Osteoblast (primary cell): ENCODE measurements at regions not wholly inside any gene's neighbourhood (a gene's known extent, or its start where the extent isn't known, plus 50 kb on each side); places are given as distances from the start of the nearest gene placed in this dataset.

Experiments used
- DNase-seq: peaks from one replicate; pipeline ENCODE4 v3.0.0; 2011; ENCODE audit warnings: low spot score, mixed read lengths; ENCODE audit not compliant: insufficient read length; ENCODE audit errors: missing footprints
- H2AFZ ChIP-seq: 2 replicates; pipeline ENCODE4 v1.6.0; 2011; ENCODE audit warnings: mild to moderate bottlenecking, low read length
- H3K27ac ChIP-seq: 2 replicates; pipeline ENCODE4 v1.5.1; 2011; ENCODE audit warnings: mild to moderate bottlenecking, low read depth, low read length, moderate library complexity
- H3K27me3 ChIP-seq: 2 replicates; pipeline ENCODE4 v1.6.0; 2012; ENCODE audit warnings: mild to moderate bottlenecking, control low read depth, inconsistent platforms, low read length, moderate library complexity; ENCODE audit not compliant: insufficient read depth
- H3K36me3 ChIP-seq: 2 replicates; pipeline ENCODE4 v1.5.1; 2011; ENCODE audit warnings: mild to moderate bottlenecking, low read length, control low read depth, moderate library complexity; ENCODE audit not compliant: insufficient read depth
- H3K4me1 ChIP-seq: 2 replicates; pipeline ENCODE4 v1.5.1; 2011; ENCODE audit warnings: mild to moderate bottlenecking, low read length, control low read depth, moderate library complexity; ENCODE audit not compliant: insufficient read depth
- H3K4me2 ChIP-seq: 2 replicates; pipeline ENCODE4 v1.6.0; 2011; ENCODE audit warnings: mild to moderate bottlenecking, low read length; ENCODE audit not compliant: insufficient read depth
- H3K4me3 ChIP-seq: fragments of 200-600 bp; sonication (generic); 3 replicates; pipeline ENCODE4 v1.5.1; 2012; ENCODE audit warnings: mild to moderate bottlenecking, low read length, inconsistent platforms; ENCODE audit not compliant: insufficient read depth
- H3K79me2 ChIP-seq: 2 replicates; pipeline ENCODE4 v1.6.0; 2012; ENCODE audit warnings: mild to moderate bottlenecking, low read length, control low read depth, inconsistent platforms; ENCODE audit not compliant: insufficient read depth
- H3K9me3 ChIP-seq: 2 replicates; pipeline ENCODE4 v1.5.1; 2011; ENCODE audit warnings: low read depth, low read length, control low read depth
- H4K20me1 ChIP-seq: 2 replicates; pipeline ENCODE4 v1.6.0; 2012; ENCODE audit warnings: mild to moderate bottlenecking, low read length, control low read depth; ENCODE audit not compliant: insufficient read depth
- CTCF ChIP-seq: IDR thresholded peaks from 2 replicates; pipeline ENCODE4 v1.5.1; 2011; ENCODE audit warnings: mild to moderate bottlenecking, low read depth, low read length, moderate library complexity; ENCODE audit errors: extremely low read depth

DNA sequence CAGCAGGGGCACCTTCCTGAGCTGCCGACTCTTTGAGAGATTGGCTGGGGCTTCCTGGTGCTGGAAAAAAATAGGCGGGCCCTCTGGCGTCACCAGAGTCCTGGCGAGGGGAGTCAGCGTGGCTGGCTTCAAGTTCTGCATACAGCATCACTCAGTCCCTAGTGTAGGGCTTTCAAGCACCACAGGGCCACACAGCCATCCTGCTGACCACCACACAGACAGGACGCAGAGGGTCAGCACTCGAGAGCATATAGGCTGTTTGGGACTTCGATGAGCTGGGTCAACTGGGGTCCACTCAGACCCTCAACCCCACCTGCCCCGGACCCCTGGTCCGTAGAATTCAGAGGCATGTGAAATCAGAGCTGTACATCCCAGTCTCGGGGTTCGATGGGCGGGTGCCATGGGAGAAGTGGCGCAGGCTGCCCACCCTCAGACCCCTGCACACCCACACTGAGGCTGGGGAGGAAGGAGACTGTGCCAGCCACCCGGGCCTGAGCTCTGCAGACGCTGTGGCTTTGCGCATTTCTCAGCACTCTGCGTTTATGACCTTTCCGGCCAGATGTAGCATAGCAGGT lies 1131.9 kb downstream of the BRD1 start:
- no peak for TF ChIP-seq CTCF

GRCh38 chr22:48695251-48695650 lies 1132.4 kb downstream of the BRD1 start:
- Histone ChIP-seq H3K36me3 (no peaks in the 10 kb centered on the region), H3K9me3 (no peaks in the 10 kb centered on the region), H3K4me2 (no peak overlapping the region), H4K20me1 (no peaks in the 10 kb centered on the region), H3K79me2 (no peaks in the 10 kb centered on the region), H3K4me1 (no peaks in the 10 kb centered on the region), H3K27ac (no peak overlapping the region), H2AFZ (no peak overlapping the region), H3K4me3 (no peak overlapping the region), H3K27me3 (no peaks in the 10 kb centered on the region)
- no peak for DNase-seq
- no peak for TF ChIP-seq CTCF

More for the DNA sequence above, 1131.9 kb downstream of the BRD1 start:
- no peak overlapping the region for H3K4me2 ChIP-seq
- H3K27me3 ChIP-seq = no peaks in the 10 kb centered on the region
- no peak for DNase-seq
- no peaks in the 10 kb centered on the region for H3K79me2 ChIP-seq
- no peaks in the 10 kb centered on the region for H3K36me3 ChIP-seq
- no peak overlapping the region for H3K27ac ChIP-seq
- H3K4me1 ChIP-seq = no peaks in the 10 kb centered on the region
- H3K4me3 ChIP-seq = no peak overlapping the region
- H2AFZ ChIP-seq = no peak overlapping the region
- no peaks in the 10 kb centered on the region for H3K9me3 ChIP-seq
- H4K20me1 ChIP-seq = no peaks in the 10 kb centered on the region

DNA sequence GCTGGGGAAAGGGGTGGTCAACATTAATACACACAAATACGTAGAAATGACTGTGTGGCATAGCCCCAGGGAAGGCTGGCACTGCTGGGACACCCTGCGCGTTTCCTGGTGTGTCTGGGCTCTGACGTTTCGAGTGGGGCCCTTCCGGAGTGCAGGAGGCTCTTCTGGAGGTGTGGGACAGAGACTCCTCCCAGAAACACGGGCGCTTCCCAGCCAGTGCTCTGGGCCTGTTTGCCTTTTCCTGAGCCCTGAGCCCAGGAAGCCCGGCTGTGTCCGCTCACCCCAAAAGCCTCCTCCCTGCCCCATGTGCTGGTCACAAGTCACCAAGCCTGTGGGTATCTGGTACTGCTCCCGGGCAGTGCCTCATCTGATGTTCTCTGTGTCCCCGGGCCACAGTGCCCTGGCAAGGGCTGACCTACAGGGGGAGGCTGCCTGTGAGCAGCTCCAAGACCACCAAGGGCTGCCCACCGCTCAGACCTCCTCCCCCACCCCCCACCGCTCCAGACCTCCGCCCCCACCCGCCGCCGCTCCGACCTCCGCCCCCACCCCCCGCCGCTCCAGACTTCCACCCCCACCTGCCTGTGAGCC lies 1133.3 kb downstream of the BRD1 start:
- Histone ChIP-seq H3K4me1 (no peaks in the 10 kb centered on the region), H3K4me3 (no peak overlapping the region), H4K20me1 (no peaks in the 10 kb centered on the region), H3K36me3 (no peaks in the 10 kb centered on the region), H3K27me3 (no peaks in the 10 kb centered on the region), H3K9me3 (no peaks in the 10 kb centered on the region), H2AFZ (no peak overlapping the region), H3K27ac (no peak overlapping the region), H3K4me2 (no peak overlapping the region), H3K79me2 (no peaks in the 10 kb centered on the region)
- no peak for DNase-seq
- TF ChIP-seq CTCF = no peak

- DNase-seq = no peak
- Histone ChIP-seq H3K4me1 (no peaks in the 10 kb centered on the region), H3K27ac (no peak overlapping the region), H3K4me3 (no peak overlapping the region), H2AFZ (no peak overlapping the region), H3K9me3 (no peaks in the 10 kb centered on the region), H3K36me3 (no peaks in the 10 kb centered on the region), H3K4me2 (no peak overlapping the region), H3K27me3 (no peaks in the 10 kb centered on the region), H4K20me1 (no peaks in the 10 kb centered on the region), H3K79me2 (no peaks in the 10 kb centered on the region)
- TF ChIP-seq CTCF = no peak
Observed at GRCh38 chr22:48693377-48694135, 1134.1 kb downstream of the BRD1 start.
